HEK293 (cell line): ENCODE measurements at regions not wholly inside any gene's neighbourhood (a gene's known extent, or its start where the extent isn't known, plus 50 kb on each side); places are given as distances from the start of the nearest gene placed in this dataset.

Source experiments
- CTCF ChIA-PET: fragments of 350-600 bp; formaldehyde crosslinking; extraction: SDS; loops from one replicate; lab custom pipeline; 2021; ENCODE audit warnings: antibody characterized with exemption; lab: Yijun Ruan, JAX
- POLR2A ChIA-PET: fragments of 300-600 bp; formaldehyde crosslinking; extraction: SDS; loops from one replicate; lab custom pipeline; 2020; ENCODE audit warnings: antibody characterized with exemption, inconsistent platforms; lab: Yijun Ruan, JAX
- H3K27ac ChIP-seq: fragments of 200-500 bp; sonication (Bioruptor generic); 2 replicates; pipeline ENCODE4 v1.5.1; 2014; ENCODE audit warnings: low read depth, low read length, control low read depth, inconsistent platforms; ENCODE audit errors: extremely low read depth
- H3K36me3 ChIP-seq, 2 experiments: fragments of 200-500 bp in 1 of 2; sonication (Bioruptor generic) in 1 of 2; 1 replicate in 1 of 2; 2 replicates in 1 of 2; pipeline ENCODE4 v1.5.1; 2014 to 2017; ENCODE audit warnings: inconsistent platforms in 2 of 2, low read length in 2 of 2; ENCODE audit not compliant: control insufficient read depth in 2 of 2, insufficient read depth in 1 of 2
- H3K4me1 ChIP-seq: fragments of 200-500 bp; sonication (Bioruptor generic); 2 replicates; pipeline ENCODE4 v1.5.1; 2014; ENCODE audit warnings: mild to moderate bottlenecking, low read length, inconsistent platforms; ENCODE audit not compliant: control insufficient read depth, insufficient read depth
- H3K4me3 ChIP-seq: 2 replicates; pipeline ENCODE4 v1.5.1; 2011; ENCODE audit warnings: low read depth, mild to moderate bottlenecking, control low read depth, low read length, moderate library complexity
- H3K9me3 ChIP-seq: fragments of 200-500 bp; sonication (Bioruptor generic); 2 replicates; pipeline ENCODE4 v1.5.1; 2014; ENCODE audit warnings: low read depth, low read length, inconsistent platforms; ENCODE audit not compliant: control insufficient read depth, insufficient read depth
- BCL11A ChIP-seq: fragments of 450-650 bp; formaldehyde crosslinking; IDR thresholded peaks from 2 replicates; pipeline ENCODE4 v1.5.1; 2016; ENCODE audit warnings: low read depth, missing biosample characterization, missing genetic modification characterization
- FEZF1 ChIP-seq: fragments of 450-650 bp; formaldehyde crosslinking; IDR thresholded peaks from 2 replicates; pipeline ENCODE4 v1.5.1; 2016; ENCODE audit warnings: missing biosample characterization, missing genetic modification characterization
- GLIS1 ChIP-seq: fragments of 450-650 bp; formaldehyde crosslinking; IDR thresholded peaks from 2 replicates; pipeline ENCODE4 v1.5.1; 2016; ENCODE audit warnings: missing biosample characterization, missing genetic modification characterization
- HIC1 ChIP-seq: fragments of 450-650 bp; formaldehyde crosslinking; IDR thresholded peaks from 2 replicates; pipeline ENCODE4 v1.5.1; 2016; ENCODE audit warnings: missing biosample characterization, missing genetic modification characterization
- MYNN ChIP-seq: fragments of 450-650 bp; formaldehyde crosslinking; IDR thresholded peaks from 2 replicates; pipeline ENCODE4 v1.5.1; 2016; ENCODE audit warnings: missing biosample characterization, missing genetic modification characterization, borderline replicate concordance
- TCF7L2 ChIP-seq: IDR thresholded peaks from 2 replicates; pipeline ENCODE4 v1.6.1; 2011; ENCODE audit warnings: low read depth, mild to moderate bottlenecking, inconsistent platforms, low read length, moderate library complexity, borderline replicate concordance
- TSHZ1 ChIP-seq: fragments of 450-650 bp; formaldehyde crosslinking; IDR thresholded peaks from 2 replicates; pipeline ENCODE4 v1.5.1; 2016; ENCODE audit warnings: missing biosample characterization, missing genetic modification characterization, borderline replicate concordance
- ZBTB49 ChIP-seq: fragments of 450-650 bp; formaldehyde crosslinking; IDR thresholded peaks from 2 replicates; pipeline ENCODE4 v1.5.1; 2016; ENCODE audit warnings: missing biosample characterization, missing genetic modification characterization, low read depth
- ZBTB7A ChIP-seq: fragments of 450-650 bp; formaldehyde crosslinking; IDR thresholded peaks from 2 replicates; pipeline ENCODE4 v1.5.1; 2016; ENCODE audit warnings: low read depth, missing biosample characterization, missing genetic modification characterization
- ZNF133 ChIP-seq: fragments of 450-650 bp; formaldehyde crosslinking; IDR thresholded peaks from 2 replicates; pipeline ENCODE4 v1.5.1; 2016; ENCODE audit warnings: missing biosample characterization, missing genetic modification characterization
- ZNF146 ChIP-seq: fragments of 450-650 bp; formaldehyde crosslinking; IDR thresholded peaks from 2 replicates; pipeline ENCODE4 v1.5.1; 2016; ENCODE audit warnings: missing biosample characterization, missing genetic modification characterization
- ZNF404 ChIP-seq: fragments of 450-650 bp; formaldehyde crosslinking; IDR thresholded peaks from 2 replicates; pipeline ENCODE4 v1.5.1; 2017; ENCODE audit warnings: missing biosample characterization, missing genetic modification characterization
- ZNF514 ChIP-seq: fragments of 450-650 bp; formaldehyde crosslinking; IDR thresholded peaks from 2 replicates; pipeline ENCODE4 v1.5.1; 2016; ENCODE audit warnings: missing biosample characterization, missing genetic modification characterization
- ZNF580 ChIP-seq: fragments of 450-650 bp; formaldehyde crosslinking; IDR thresholded peaks from 2 replicates; pipeline ENCODE4 v1.5.1; 2016; ENCODE audit warnings: missing biosample characterization, missing genetic modification characterization
- ZNF777 ChIP-seq: fragments of 450-650 bp; formaldehyde crosslinking; IDR thresholded peaks from 2 replicates; pipeline ENCODE4 v1.5.1; 2017; ENCODE audit warnings: missing biosample characterization, missing genetic modification characterization, borderline replicate concordance
- ZNF843 ChIP-seq: fragments of 450-650 bp; formaldehyde crosslinking; IDR thresholded peaks from 2 replicates; pipeline ENCODE4 v1.5.1; 2016; ENCODE audit warnings: missing biosample characterization, missing genetic modification characterization
- ZXDB ChIP-seq: fragments of 450-650 bp; formaldehyde crosslinking; IDR thresholded peaks from 2 replicates; pipeline ENCODE4 v1.5.1; 2016; ENCODE audit warnings: missing biosample characterization, missing genetic modification characterization

DNA sequence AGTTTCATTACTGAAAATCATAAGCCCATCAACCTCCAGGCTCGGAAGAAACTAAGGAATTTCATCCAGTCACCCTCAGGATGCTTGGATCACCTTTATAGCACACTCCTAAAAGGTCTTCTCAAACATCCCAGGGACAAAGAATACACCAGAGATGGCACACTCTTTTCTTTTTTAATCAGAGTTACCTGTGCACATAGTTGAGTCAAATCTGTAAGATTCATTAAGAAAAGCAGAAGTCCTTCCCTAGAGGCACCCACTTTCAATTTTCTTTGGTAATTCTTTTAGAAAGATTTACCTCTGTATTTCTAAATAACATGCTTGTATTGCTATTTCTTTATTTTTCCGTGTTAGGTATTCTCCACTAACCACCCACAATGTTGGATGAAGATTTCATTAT lies 50.6 kb upstream of the IL6 start:
- Histone ChIP-seq H3K36me3 (no peaks in the 10 kb centered on the region), H3K4me3 (no peak overlapping the region), H3K9me3 (no peaks in the 10 kb centered on the region), H3K27ac (no peak overlapping the region), H3K4me1 (peaks cover 9% of the 10 kb centered on the region)
- TF ChIP-seq ZNF404 = no peak
- POLR2A ChIA-PET = no interaction called here
- CTCF ChIA-PET = interaction anchor here (1.7 kb wide), 1 partner anchor 117 kb away, joined by 4 read pairs; no protein-coding TSS in a partner anchor

GRCh38 chr7:22675917-22676343 lies 51.1 kb upstream of the IL6 start:
- no peaks in the 10 kb centered on the region for H3K9me3 ChIP-seq
- no peaks in the 10 kb centered on the region for H3K36me3 ChIP-seq
- POLR2A ChIA-PET = no interaction called here
- no peak overlapping the region for H3K4me3 ChIP-seq
- peak overlapping the region; percentile 30; the same call in 1 of the 2 replicates for H3K27ac ChIP-seq
- 0 out of 2 replicates have a peak, but pooled peaks have one; percentile 26 for TF ChIP-seq ZNF580
- TF ChIP-seq ZNF146 = no peak
- TF ChIP-seq ZXDB (tag by site-specific recombination) = peak; percentile 59
- TF ChIP-seq ZNF843 (tag by site-specific recombination) = peak; percentile 68
- TF ChIP-seq TCF7L2 = peak; percentile 59; the same call in 1 of the 2 replicates
- TF ChIP-seq FEZF1 (tag by site-specific recombination) = peak; percentile 47; the same call in 1 of the 2 replicates
- 0 out of 2 replicates have a peak, but pooled peaks have one; percentile 19 for TF ChIP-seq HIC1 (tag by site-specific recombination)
- TF ChIP-seq TSHZ1 (tag by site-specific recombination) = no peak
- CTCF ChIA-PET = interaction anchor here (0.9 to 1.7 kb wide), 3 partner anchors 15 to 116 kb away, joined by 3 to 4 read pairs (median 3); partner anchors contain the start of gene IL6
- H3K4me1 ChIP-seq = peaks cover 9% of the 10 kb centered on the region

DNA sequence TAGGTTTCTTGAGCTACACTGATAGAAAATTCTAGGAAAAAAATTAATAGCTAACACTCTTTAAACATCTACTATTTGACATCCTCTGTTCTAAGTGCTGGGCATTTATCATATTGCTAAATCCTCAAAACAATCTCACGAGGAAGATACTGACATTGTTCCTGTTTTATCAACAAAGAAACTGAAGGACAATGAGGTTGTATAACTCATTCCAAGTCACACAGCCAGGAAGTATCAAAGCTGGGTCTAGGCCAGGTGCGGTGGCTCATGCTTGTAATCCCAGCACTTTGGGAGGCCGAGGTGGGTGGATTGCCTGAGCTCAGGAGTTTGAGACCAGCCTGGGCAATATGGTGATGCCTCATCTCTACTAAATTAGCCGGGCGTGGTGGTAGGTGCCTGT lies 51.6 kb upstream of the IL6 start:
- peaks cover 9% of the 10 kb centered on the region for H3K4me1 ChIP-seq
- TF ChIP-seq ZNF133 (tag by site-specific recombination) (no peak), BCL11A (tag by site-specific recombination) (no peak), ZNF777 (tag by site-specific recombination) (no peak), ZBTB7A (tag by site-specific recombination) (no peak), ZNF514 (tag by site-specific recombination) (no peak), MYNN (tag by site-specific recombination) (no peak), ZBTB49 (tag by site-specific recombination) (no peak), GLIS1 (tag by site-specific recombination) (no peak)
- no peak overlapping the region for H3K4me3 ChIP-seq
- peak overlapping the region; percentile 30; the same call in 1 of the 2 replicates for H3K27ac ChIP-seq
- no peaks in the 10 kb centered on the region for H3K9me3 ChIP-seq
- ChIA-PET CTCF (interaction anchor here (0.9 to 1.7 kb wide), 3 partner anchors 14 to 116 kb away, joined by 3 to 4 read pairs (median 3); partner anchors contain the start of gene IL6), POLR2A (no interaction called here)
- no peaks in the 10 kb centered on the region for H3K36me3 ChIP-seq
